Left cardiac atrium (tissue), 4 donors: ENCODE measurements at regions not wholly inside any gene's neighbourhood (a gene's known extent, or its start where the extent isn't known, plus 50 kb on each side); places are given as distances from the start of the nearest gene placed in this dataset.
A peak's percentile ranks its signal among the peaks of the same experiment; 100 is the strongest.
"Not testable (repeated sequence)": the region's sequence is repeated elsewhere in the genome, so short reads cannot be mapped to it uniquely, and the experiment has no call there.

ENCODE experiments used
- ATAC-seq, 2 donors: fragments of 200-7000 bp; cut with Tn5 transposase; one replicate each; pipeline ENCODE4 v1.9.1; 2020; ENCODE audit warnings: mild to moderate bottlenecking in 2 of 2, moderate library complexity in 2 of 2
- DNase-seq: peaks from one replicate; pipeline ENCODE4 v3.0.0-alpha.2; 2020
- intact Hi-C, 2 donors: fragments of 100-400 bp; cut with DNase I; formaldehyde crosslinking; loops; one replicate each; pipeline versions ENCODE4 v1.14.1 to v1.15.1; 2022 to 2023
- donor health status: DM: no; HTN: yes; CAD: no.
- donor health status: DM: no; HTN: yes; CAD: no; lungs with severe emphysema.
- donor health status: DM: yes; HTN: yes; CAD: no.
- donor health status: Dilated cardiomyopathy.

DNA sequence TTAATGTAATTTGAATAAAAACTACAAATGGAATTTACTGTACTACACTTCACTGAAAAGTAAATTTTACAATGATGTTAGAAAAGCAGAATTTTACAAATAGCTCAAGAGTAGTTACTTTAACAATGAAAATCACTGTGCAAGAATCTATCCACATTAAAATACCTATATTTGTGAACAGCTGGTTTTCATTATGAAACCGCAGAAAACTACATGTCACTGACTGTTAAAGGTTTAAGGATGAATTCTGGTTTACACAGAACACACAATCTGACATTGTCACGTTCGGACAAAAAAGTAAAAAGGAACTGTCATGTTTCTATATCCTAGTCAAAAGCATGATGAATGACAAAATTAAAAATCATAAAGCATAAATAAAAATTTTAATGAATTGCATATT, 415.3 kb upstream of the PRKCQ start:
- intact Hi-C loops = no loop called here
- DNase-seq = no peak
- no peak for ATAC-seq

DNA sequence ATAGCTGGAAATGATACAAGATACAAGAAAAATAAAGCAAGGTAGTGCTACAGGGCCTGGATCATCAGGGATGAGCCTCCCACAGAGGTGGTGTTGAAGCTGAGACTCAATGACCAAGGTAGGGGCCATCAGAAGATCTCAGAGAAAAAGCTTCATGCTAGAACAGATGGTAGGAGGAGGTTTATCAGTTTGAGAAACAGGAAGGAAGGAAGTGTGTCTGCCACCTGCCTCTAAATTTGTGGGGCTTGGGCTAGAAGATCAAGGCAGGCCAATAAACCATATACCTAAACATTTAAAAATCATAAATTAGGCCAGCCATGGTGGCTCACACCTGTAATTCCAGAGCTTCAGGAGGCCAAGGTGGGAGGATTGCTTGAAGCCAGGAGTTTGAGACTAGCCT, 410.8 kb upstream of the PRKCQ start:
- ATAC-seq = no peak
- intact Hi-C loops = no loop called here
- no peak for DNase-seq

DNA sequence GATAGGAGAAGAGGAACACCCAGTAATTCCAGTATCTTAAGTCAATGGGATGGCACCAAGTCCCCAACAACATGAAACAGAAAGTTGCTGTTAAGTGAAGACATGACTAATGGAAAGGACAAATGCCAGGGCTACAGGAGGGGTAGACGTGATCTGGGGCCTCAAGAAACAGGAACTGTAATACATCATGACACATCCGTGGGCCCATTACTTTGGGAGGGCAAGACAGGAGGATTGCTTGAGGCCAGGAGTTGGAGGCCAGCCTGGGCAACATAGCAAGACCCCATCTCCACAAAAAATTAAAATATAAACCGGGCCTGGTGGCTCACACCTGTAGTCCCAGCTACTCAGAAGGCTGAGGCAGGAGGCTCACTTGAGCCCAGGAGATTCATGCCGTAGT, 408.6 kb upstream of the PRKCQ start:
- ATAC-seq = no peak
- intact Hi-C loops = no loop called here
- DNase-seq = no peak

DNA sequence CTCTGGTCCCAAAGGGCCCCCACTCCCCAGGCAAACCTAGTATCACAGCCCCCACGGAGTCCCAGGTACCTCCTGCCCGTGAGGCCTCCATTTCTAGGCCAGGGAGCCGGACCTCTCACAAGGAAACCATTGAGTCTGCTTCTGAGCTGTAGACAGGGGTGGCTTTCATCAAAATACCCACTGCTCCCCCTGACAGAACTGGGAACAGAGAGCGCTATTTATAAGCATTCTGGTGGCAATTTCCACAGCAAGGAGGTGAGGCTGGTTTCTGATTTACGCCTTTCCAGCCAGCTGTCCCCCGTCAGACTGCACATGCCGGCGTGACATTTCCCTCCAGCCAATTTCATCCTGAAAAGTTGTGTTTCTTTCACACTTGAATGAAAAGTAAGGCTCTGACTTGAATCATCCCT, 407.5 kb upstream of the PRKCQ start:
- peak in 1 of 2 donors; percentile 26 for ATAC-seq

DNA sequence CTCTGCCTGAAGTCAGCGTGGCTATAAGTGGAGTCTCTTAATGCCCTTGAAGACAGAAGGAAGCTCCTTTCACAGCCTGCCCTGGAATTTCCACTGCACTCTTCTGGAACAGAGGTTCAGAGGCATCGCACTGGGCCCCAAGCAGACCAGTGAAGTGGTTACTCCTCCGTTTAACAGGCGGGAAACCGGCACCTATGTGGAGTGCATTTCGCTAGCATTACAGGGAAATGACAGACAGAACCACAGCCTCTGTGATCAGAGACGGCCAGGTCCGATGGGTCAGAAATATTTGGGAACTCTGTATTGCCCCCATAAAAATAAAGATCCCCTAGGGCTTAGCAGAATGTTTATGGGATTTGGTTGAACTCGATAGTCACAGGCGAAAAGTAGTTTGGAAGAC, 406.9 kb upstream of the PRKCQ start:
- no peak for DNase-seq
- intact Hi-C loops = no loop called here
- no peak for ATAC-seq

More for the DNA sequence above, 407.5 kb upstream of the PRKCQ start:
- no peak for DNase-seq
- intact Hi-C loops = no loop called here

DNA sequence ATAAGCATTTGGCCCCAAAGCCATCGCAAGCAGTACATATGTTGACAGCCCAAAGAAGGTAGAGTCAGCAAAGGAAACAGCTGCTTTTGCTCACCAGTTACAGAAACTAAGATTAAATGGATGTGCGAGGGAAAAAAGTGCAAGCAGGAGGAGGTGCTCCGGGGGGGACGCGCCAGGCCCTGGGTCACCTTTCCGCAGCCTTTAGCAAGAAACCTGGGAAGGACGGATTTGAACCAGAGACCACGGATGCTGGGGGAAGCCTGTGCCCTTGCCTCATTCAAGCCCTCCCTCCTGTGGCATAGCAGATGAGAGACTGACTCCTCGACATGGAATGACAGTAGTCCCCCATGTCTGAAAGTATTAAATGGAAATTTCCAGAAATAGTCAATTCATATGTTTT, 405.6 kb upstream of the PRKCQ start:
- intact Hi-C loops = no loop called here
- no peak for ATAC-seq
- DNase-seq = no peak

DNA sequence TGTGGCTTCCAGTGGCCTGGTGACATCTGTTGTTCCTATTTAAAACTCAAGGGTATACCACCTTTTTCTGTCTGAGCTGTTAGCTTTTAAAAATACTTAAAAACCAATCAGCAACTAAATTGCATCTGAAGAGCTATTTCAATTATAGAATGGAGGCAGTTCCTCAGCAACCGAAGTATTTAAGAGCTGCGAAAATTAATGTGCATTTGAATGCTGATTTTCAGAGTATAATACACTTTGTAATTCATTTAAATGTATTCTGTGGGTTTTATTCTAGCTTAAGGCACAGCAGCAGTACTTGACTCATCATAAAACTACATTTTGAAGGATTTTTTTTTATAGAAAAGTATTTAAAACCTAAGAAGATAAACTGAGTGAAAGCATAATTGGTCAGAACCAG, 404.9 kb upstream of the PRKCQ start:
- ATAC-seq (no peak), DNase-seq (no peak)
- intact Hi-C loops = no loop called here

DNA sequence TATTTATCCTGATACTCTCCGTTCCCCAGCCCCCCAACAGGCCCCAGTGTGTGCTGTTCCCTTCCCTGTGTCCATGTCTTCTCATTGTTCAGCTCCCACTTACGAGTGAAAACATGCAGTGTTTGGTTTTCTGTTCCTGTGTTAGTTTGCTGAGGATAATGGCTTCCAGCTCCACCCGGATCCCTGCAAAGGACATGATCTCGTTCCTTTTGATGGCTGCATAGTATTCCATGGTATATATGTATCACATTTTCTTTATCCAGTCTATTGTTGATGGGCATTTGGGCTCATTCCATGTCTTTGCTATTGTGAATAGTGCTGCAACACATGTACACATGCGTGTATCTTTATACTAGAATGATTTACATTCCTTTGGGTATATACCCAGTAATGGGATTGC, 403.9 kb upstream of the PRKCQ start:
- intact Hi-C loops, ATAC-seq, DNase-seq: not testable (repeated sequence)

DNA sequence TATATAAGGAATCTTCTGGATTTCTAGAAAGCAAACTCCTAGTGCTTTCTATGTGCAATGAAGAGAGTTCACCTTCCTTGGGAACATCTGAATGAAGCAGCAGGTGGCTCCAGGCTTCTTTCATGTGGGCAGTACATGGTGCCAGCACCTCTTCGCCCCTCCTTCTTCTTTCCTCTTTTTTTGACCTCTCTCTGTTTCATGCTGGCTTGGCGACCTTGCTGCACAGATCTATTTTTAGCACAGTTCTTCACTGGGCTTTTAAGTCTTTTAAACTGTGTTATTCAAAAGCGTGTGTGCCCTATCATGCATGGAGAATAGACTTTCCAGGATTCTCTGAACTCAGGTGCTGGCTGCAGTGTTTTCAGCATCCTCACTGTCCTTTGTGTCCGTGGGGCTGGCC, 400.3 kb upstream of the PRKCQ start:
- DNase-seq (no peak), ATAC-seq (no peak)

DNA sequence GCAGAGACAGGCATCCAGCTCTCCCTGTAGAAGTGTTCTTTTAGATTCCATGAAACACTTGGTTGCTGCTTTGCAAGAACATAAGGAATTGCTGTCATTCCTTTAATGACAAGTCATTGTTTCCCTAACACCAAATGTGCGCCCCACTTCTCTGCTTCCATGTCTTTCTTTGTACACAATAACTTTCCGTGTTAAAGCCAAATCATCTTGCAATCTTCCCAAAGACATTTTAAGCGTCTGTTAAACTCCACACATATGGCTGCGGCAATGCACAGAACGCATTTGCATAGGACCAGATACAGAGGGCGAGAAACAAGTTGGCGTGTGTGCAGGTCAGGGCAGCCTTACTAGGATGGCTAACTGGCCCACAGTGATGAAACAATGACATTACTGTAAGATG, 399.3 kb upstream of the PRKCQ start:
- intact Hi-C loops = no loop called here
- ATAC-seq (no peak), DNase-seq (no peak)

More for the DNA sequence above, 400.3 kb upstream of the PRKCQ start:
- intact Hi-C loops = no loop called here

DNA sequence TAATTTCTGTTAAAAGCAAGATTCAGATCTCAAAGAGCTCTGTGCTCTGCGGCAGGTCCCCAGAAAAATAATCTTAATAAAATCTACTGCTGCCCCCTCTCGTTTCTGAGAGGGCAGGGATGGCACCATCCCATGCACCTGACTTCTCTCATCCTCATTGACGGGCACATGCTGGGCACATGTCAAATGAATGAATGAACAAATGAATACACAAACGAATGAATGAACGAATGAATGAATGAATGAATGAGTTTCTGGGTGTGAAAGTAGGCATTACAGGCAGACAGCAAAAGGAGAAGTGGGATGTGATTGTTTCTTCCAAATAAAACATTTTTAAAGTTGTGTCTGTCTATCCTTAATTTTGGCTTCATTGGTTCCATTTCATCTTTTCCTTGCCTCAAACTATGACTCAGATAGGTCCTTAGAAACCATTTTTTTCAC, 398.1 kb upstream of the PRKCQ start:
- DNase-seq = no peak
- intact Hi-C loops = no loop called here
- no peak for ATAC-seq

DNA sequence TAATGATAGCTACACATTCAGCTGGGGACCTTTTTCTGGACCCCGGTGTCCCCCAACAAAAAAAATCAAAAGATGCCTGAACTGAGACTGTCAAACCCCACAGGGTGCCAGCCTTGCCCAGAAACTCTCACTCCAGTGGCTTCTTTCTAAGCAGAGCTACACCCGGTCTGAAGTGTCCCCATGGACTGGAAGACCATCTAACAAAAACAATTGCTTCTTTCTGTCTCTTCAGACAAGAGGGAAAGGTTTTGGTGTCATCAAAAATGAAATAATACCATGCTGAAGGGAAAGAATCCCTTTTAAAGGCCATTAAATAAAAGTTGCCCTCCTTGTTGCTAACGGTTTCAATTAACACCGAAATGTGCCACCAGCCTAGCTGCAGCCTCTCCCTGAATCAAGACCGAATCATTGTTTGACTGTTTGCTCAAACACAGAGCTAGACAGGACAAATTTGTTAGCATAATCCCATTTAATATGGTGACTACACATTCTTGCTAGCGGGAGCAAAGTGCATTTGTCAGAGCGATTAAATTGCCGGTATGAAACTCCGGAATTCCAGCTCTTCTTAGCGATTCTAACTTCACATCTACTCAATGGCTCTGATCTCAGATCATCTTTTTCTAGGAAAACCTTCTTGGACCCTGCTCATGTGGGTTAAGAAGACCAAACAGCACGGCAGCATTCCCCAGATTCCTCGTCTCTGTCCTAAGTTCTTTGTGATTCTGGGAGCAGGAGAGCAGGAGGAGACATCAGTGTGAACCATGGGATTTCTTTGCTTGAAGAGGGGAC, 397.5 kb upstream of the PRKCQ start:
- intact Hi-C loops = no loop called here
- DNase-seq = no peak
- no peak for ATAC-seq

DNA sequence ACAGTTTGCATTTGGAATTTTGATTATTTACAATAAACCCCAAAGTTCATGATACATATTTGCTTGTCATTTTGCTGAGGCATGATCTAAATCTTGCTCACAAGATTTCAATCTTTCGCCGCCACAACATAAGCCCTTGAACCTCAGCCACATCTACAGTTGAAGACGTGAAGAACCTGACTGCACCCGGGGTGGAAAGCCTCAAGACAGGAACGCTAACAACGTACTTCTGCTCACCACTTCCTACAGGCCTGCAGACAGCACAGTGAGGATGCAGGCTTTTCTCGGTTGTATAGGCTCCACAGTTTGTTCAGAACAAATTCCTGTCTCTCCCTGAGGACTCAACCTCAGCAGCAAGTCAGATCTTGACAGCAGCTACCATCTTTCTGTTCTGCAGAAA, 393.8 kb upstream of the PRKCQ start:
- DNase-seq = no peak
- intact Hi-C loops = no loop called here
- peak in 1 of 2 donors; percentile 55 for ATAC-seq

DNA sequence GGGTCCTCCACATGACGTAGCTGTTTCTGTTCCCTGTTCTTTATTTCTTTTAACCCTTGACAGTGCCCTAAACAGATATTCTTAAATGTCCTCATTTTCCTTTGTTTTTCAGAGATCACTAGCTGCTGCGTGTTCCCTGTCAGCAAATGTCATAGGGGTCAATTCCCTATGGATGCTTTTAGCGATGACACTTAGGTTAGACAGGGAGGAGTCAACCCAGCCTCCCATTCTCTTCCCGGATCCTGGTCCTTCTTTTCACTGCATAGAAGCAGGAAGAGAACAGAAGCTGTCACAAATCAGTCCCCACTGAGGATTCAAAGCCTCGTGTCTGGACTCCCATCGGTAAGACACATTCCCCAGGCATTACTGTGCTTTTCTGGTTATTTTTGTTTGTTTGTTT, 392.1 kb upstream of the PRKCQ start:
- DNase-seq (no peak), ATAC-seq (no peak)
- intact Hi-C loops = no loop called here

DNA sequence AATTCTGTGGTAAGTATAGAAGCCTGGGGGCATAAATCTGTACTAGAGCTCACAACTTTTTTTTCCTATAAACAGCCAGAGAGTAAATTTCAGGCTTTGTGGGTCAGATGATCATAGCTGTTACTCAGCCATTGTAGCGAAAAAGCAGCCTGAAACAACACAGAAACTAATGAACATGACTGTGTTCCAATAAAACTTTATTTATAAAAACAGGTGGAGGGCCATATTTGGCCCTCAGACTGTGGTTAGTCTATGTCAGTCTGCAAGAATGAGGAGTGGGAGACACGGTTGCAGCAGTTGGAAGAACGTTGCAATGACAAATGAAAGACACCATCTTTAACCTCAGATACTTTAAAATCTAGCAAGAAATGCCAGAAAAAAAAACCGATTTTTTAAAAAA, 389.6 kb upstream of the PRKCQ start:
- ATAC-seq = no peak
- intact Hi-C loops = no loop called here
- DNase-seq = no peak

DNA sequence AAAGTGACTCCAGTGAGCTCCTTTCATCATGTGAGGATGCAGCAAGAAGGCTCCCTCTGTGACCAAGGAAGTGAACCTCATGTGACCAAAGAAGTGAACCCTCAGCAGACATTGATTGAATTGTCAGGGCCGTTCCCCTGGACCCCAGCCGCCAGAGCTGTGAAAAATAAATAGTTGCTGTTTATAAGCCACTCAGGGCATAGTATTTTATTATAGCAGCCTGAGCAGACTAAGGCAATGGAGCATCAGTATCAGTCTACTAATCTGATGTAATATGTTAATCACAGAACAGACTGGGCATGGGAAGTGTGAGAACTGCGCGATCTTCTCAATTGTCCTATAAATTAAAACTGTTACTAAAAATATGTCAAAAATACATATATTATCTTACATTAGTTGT, 384.5 kb upstream of the PRKCQ start:
- no peak for ATAC-seq
- DNase-seq = no peak
- intact Hi-C loops = no loop called here

DNA sequence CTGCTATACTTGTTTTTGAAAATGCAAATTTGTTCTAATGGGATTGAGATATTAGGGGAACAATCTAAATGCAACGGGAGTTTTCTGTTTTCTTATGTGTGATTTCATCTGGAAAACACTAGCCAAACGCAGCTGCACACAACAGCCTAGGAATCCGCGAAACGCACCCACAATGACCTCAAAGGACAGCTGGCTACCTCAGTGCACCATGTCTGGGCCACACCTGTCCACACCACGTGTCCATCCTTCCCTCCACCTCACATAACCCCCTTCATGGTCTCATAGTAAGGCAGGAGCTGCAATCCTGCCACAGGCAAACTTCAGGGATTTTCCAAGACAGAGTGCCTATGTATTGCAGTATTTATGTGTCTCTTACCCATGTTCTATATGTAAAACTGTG, 382.5 kb upstream of the PRKCQ start:
- no peak for ATAC-seq
- intact Hi-C loops = no loop called here
- DNase-seq = no peak

DNA sequence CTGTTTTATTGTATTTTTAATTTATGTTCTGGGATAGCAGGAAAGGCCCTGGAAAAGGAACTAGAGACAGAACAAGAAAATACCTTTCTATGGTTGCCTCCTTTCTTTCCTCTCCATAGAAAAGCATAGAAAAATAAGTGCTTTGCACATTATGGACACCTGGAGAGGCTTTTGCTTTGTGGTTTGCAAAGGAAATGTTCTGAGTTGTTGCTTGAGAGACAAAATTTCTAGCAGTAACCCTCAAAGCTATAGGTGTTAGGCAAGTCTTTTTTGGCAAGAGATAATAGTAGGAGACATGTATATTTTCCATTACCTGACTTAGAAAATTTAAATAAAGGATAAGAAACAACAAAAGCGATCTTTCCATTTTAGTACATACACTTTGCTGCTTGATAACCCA, 378.6 kb upstream of the PRKCQ start:
- DNase-seq (no peak), ATAC-seq (no peak)
- intact Hi-C loops = no loop called here

DNA sequence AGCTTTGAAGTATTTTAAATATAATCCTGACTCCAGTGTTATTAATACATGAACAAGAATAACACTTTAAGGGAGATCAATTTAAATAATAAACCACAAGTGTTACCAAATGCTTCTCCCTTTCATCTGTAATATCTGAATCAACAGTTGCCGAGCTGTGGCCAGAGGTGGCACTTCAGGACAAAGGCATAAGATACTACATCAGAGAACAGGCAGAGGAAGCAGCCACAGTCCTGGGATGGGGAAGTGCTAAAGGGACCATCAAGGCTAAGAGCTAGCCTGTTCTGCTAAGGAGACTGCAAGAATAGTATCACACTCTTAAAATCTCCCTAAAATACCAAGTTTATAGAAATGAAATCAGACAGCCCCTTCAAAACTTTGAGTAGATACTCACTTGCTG, 378.2 kb upstream of the PRKCQ start:
- no peak for ATAC-seq
- DNase-seq = no peak
- intact Hi-C loops = no loop called here

DNA sequence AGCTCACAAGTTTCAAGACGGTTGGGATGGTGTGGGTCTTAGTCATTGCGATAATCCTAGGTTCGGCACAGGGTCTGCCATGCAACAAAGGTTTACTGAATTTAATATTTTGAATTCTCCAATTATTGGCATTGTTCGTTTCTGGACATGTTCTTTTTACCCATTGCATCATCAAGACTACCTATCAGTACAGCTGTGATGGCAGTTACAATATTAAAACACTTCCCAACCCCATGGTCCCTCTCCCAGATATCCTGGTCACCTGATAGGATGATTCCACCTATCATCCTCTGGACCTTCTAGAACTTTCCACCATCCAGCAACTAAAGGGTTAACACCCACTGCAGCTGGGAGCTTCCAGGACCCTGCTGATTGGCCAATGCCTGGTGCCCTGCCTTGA, 377.8 kb upstream of the PRKCQ start:
- ATAC-seq = no peak
- DNase-seq = no peak
- intact Hi-C loops = no loop called here

DNA sequence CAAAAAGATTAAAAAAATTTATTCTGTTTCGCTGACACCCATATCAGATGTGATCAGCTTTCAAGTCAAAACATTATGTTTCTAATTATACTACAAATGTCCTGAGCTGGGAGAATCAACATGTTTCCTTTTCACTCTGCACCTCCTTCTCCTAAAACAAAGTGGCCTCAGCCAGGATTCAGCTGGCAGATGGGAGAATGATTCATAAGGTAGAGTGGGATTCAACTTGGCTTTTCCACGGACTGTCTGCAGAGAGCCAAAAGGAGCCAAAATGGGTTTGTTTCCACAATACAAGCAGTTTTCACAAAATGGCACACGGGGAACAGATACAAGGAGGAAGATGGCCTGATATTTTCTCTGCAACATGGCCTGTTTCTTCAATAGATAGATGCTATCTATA, 376.5 kb upstream of the PRKCQ start:
- intact Hi-C loops = no loop called here
- no peak for ATAC-seq
- DNase-seq = no peak
